HG03175 (cell line): ENCODE measurements at regions not wholly inside any gene's neighbourhood (a gene's known extent, or its start where the extent isn't known, plus 50 kb on each side); places are given as distances from the start of the nearest gene placed in this dataset.

ENCODE experiments used
- ATAC-seq: cut with Tn5 transposase; IDR thresholded peaks from one replicate; pipeline ENCODE4 v1.9.1; 2021; ENCODE audit warnings: mild to moderate bottlenecking, moderate library complexity; ENCODE audit not compliant: unreplicated experiment

- no peak for ATAC-seq
Observed at GRCh38 chr6:114404339-114404955, 61.6 kb upstream of the HS3ST5 start.

- no peak for ATAC-seq
Observed at GRCh38 chr6:114403858-114404257, 61.0 kb upstream of the HS3ST5 start.

GRCh38 chr6:114398481-114398880, 55.7 kb upstream of the HS3ST5 start:
- ATAC-seq = no peak
